Tibial nerve (tissue), 4 donors: ENCODE measurements at regions not wholly inside any gene's neighbourhood (a gene's known extent, or its start where the extent isn't known, plus 50 kb on each side); places are given as distances from the start of the nearest gene placed in this dataset.

Experiments used
- EP300 ChIP-seq, 2 donors: sonication (generic); formaldehyde crosslinking; IDR thresholded peaks; one replicate each; pipeline ENCODE4 v1.6.1; 2017; ENCODE audit warnings: antibody characterized with exemption in 2 of 2, mild to moderate bottlenecking in 1 of 2
- POLR2A ChIP-seq, 2 donors: fragments of 450-650 bp; IDR thresholded peaks; one replicate each; pipeline ENCODE4 v1.6.1; 2017; ENCODE audit warnings: antibody characterized with exemption in 2 of 2, mild to moderate bottlenecking in 2 of 2, moderate library complexity in 2 of 2
- TF ChIP-seq, protein P1 (sequence below), 5 experiments: fragments of 200-600 bp in 3 of 5; fragments of 450-650 bp in 2 of 5; sonication (generic) in 3 of 5; IDR thresholded peaks; one replicate each; pipeline ENCODE4 v1.5.1; 2016 to 2019; ENCODE audit warnings: antibody characterized with exemption in 5 of 5, mild to moderate bottlenecking in 3 of 5, moderate library complexity in 2 of 5

DNA sequence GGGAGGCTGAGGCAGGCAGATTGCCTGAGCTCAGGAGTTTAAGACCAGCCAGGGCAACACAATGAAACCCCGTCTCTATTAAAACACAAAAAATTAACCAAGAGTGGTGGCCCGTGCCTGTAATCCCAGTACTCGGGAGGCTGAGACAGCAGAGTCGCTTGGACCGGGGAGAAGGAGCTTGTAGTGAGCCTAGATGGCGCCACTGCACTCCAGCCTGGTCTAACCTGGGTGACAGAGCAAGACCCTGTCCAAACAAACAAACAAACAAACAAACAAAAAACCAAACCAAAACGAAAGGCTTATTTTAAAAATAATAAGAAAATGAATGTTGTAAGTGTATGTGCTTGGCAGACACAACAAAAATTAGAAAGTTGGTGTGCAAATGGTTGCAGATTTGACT is 536.3 kb upstream of the PTPRD start:
- TF ChIP-seq, protein P1, sequence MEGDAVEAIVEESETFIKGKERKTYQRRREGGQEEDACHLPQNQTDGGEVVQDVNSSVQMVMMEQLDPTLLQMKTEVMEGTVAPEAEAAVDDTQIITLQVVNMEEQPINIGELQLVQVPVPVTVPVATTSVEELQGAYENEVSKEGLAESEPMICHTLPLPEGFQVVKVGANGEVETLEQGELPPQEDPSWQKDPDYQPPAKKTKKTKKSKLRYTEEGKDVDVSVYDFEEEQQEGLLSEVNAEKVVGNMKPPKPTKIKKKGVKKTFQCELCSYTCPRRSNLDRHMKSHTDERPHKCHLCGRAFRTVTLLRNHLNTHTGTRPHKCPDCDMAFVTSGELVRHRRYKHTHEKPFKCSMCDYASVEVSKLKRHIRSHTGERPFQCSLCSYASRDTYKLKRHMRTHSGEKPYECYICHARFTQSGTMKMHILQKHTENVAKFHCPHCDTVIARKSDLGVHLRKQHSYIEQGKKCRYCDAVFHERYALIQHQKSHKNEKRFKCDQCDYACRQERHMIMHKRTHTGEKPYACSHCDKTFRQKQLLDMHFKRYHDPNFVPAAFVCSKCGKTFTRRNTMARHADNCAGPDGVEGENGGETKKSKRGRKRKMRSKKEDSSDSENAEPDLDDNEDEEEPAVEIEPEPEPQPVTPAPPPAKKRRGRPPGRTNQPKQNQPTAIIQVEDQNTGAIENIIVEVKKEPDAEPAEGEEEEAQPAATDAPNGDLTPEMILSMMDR (IDR thresholded peaks at IDR 0.05) = no peak
- TF ChIP-seq POLR2A (IDR thresholded peaks at IDR 0.05) (no peak), EP300 (IDR thresholded peaks at IDR 0.05) (no peak)
